GM23338 (cell line): ENCODE measurements at regions not wholly inside any gene's neighbourhood (a gene's known extent, or its start where the extent isn't known, plus 50 kb on each side); places are given as distances from the start of the nearest gene placed in this dataset.

ENCODE experiments used
- CREB1 ChIP-seq: fragments of 250-450 bp; sonication (Bioruptor Pico); IDR thresholded peaks from 2 replicates; pipeline ENCODE4 v1.5.0; 2020; ENCODE audit warnings: low read depth, mild to moderate bottlenecking, moderate library complexity
- CTCF ChIP-seq, 2 experiments: fragments of 200-600 bp in 1 of 2; sonication (generic) in 1 of 2; conservative IDR thresholded peaks; 2 replicates each; pipeline versions ENCODE4 v1.5.1 to v1.6.1; 2016 to 2017; ENCODE audit warnings: antibody characterized with exemption in 2 of 2, low read depth in 2 of 2, mild to moderate bottlenecking in 2 of 2, moderate library complexity in 1 of 2
- EZH2 ChIP-seq: fragments of 200-600 bp; sonication (generic); IDR thresholded peaks from one replicate; pipeline ENCODE4 v1.8.0; 2017; ENCODE audit warnings: antibody characterized with exemption, mild to moderate bottlenecking, low read depth; ENCODE audit not compliant: unreplicated experiment
- JUNB ChIP-seq: IDR thresholded peaks from one replicate; pipeline ENCODE4 v1.6.1; 2016; ENCODE audit warnings: antibody characterized with exemption; ENCODE audit not compliant: unreplicated experiment
- NANOG ChIP-seq: IDR thresholded peaks from 2 replicates; pipeline ENCODE4 v1.6.1; 2016; ENCODE audit warnings: antibody characterized with exemption, borderline replicate concordance
- POLR2AphosphoS5 ChIP-seq: IDR thresholded peaks from 2 replicates; pipeline ENCODE4 v1.6.1; 2016; ENCODE audit warnings: antibody characterized with exemption, low read depth
- TF ChIP-seq, protein P1 (sequence below): fragments of 250-450 bp; sonication (Bioruptor Pico); IDR thresholded peaks from 2 replicates; pipeline ENCODE4 v1.5.0; 2020; ENCODE audit warnings: mild to moderate bottlenecking, moderate library complexity
- TF ChIP-seq, protein P2 (sequence below): IDR thresholded peaks from one replicate; pipeline ENCODE4 v1.6.1; 2018; ENCODE audit warnings: antibody characterized with exemption; ENCODE audit not compliant: unreplicated experiment

DNA sequence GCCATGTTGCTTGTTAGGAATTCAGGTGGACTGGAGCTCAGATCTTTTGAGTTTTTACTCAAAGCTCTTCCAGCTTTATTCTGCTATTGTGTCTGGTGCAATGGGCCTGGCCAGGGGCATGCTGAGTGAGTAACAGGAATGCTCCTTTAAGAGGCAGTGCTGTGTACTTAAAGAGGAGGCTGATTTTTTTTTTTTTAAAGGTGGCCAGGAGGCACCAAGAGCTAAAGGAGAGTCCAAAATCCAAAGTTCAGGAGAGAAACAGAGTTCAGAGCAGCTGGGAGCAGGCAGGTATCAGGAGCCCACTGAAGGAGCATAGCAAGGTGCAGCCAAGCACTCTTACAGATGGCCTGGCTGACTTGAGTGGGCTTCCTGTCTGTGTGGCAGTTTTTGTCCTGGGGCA lies 178.7 kb downstream of the FMR1NB start:
- TF ChIP-seq POLR2AphosphoS5 (no peak), CTCF (conservative IDR thresholded peaks at IDR 0.05; ENCODE audit: low read depth in 2 of 2) (no peak), EZH2 (no peak), CREB1 (no peak), NANOG (no peak), JUNB (no peak)
- TF ChIP-seq, protein P1, sequence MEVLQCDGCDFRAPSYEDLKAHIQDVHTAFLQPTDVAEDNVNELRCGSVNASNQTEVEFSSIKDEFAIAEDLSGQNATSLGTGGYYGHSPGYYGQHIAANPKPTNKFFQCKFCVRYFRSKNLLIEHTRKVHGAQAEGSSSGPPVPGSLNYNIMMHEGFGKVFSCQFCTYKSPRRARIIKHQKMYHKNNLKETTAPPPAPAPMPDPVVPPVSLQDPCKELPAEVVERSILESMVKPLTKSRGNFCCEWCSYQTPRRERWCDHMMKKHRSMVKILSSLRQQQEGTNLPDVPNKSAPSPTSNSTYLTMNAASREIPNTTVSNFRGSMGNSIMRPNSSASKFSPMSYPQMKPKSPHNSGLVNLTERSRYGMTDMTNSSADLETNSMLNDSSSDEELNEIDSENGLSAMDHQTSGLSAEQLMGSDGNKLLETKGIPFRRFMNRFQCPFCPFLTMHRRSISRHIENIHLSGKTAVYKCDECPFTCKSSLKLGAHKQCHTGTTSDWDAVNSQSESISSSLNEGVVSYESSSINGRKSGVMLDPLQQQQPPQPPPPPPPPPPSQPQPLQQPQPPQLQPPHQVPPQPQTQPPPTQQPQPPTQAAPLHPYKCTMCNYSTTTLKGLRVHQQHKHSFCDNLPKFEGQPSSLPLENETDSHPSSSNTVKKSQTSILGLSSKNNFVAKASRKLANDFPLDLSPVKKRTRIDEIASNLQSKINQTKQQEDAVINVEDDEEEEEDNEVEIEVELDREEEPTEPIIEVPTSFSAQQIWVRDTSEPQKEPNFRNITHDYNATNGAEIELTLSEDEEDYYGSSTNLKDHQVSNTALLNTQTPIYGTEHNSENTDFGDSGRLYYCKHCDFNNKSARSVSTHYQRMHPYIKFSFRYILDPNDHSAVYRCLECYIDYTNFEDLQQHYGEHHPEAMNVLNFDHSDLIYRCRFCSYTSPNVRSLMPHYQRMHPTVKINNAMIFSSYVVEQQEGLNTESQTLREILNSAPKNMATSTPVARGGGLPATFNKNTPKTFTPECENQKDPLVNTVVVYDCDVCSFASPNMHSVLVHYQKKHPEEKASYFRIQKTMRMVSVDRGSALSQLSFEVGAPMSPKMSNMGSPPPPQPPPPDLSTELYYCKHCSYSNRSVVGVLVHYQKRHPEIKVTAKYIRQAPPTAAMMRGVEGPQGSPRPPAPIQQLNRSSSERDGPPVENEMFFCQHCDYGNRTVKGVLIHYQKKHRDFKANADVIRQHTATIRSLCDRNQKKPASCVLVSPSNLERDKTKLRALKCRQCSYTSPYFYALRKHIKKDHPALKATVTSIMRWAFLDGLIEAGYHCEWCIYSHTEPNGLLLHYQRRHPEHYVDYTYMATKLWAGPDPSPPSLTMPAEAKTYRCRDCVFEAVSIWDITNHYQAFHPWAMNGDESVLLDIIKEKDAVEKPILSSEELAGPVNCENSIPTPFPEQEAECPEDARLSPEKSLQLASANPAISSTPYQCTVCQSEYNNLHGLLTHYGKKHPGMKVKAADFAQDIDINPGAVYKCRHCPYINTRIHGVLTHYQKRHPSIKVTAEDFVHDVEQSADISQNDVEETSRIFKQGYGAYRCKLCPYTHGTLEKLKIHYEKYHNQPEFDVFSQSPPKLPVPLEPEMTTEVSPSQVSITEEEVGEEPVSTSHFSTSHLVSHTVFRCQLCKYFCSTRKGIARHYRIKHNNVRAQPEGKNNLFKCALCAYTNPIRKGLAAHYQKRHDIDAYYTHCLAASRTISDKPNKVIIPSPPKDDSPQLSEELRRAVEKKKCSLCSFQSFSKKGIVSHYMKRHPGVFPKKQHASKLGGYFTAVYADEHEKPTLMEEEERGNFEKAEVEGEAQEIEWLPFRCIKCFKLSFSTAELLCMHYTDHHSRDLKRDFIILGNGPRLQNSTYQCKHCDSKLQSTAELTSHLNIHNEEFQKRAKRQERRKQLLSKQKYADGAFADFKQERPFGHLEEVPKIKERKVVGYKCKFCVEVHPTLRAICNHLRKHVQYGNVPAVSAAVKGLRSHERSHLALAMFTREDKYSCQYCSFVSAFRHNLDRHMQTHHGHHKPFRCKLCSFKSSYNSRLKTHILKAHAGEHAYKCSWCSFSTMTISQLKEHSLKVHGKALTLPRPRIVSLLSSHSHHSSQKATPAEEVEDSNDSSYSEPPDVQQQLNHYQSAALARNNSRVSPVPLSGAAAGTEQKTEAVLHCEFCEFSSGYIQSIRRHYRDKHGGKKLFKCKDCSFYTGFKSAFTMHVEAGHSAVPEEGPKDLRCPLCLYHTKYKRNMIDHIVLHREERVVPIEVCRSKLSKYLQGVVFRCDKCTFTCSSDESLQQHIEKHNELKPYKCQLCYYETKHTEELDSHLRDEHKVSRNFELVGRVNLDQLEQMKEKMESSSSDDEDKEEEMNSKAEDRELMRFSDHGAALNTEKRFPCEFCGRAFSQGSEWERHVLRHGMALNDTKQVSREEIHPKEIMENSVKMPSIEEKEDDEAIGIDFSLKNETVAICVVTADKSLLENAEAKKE = no peak
- TF ChIP-seq, protein P2, sequence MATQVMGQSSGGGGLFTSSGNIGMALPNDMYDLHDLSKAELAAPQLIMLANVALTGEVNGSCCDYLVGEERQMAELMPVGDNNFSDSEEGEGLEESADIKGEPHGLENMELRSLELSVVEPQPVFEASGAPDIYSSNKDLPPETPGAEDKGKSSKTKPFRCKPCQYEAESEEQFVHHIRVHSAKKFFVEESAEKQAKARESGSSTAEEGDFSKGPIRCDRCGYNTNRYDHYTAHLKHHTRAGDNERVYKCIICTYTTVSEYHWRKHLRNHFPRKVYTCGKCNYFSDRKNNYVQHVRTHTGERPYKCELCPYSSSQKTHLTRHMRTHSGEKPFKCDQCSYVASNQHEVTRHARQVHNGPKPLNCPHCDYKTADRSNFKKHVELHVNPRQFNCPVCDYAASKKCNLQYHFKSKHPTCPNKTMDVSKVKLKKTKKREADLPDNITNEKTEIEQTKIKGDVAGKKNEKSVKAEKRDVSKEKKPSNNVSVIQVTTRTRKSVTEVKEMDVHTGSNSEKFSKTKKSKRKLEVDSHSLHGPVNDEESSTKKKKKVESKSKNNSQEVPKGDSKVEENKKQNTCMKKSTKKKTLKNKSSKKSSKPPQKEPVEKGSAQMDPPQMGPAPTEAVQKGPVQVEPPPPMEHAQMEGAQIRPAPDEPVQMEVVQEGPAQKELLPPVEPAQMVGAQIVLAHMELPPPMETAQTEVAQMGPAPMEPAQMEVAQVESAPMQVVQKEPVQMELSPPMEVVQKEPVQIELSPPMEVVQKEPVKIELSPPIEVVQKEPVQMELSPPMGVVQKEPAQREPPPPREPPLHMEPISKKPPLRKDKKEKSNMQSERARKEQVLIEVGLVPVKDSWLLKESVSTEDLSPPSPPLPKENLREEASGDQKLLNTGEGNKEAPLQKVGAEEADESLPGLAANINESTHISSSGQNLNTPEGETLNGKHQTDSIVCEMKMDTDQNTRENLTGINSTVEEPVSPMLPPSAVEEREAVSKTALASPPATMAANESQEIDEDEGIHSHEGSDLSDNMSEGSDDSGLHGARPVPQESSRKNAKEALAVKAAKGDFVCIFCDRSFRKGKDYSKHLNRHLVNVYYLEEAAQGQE = no peak
